ELR (cell line): ENCODE measurements at regions not wholly inside any gene's neighbourhood (a gene's known extent, or its start where the extent isn't known, plus 50 kb on each side); places are given as distances from the start of the nearest gene placed in this dataset.
A peak's percentile ranks its signal among the peaks of the same experiment; 100 is the strongest.

Source experiments
- DNase-seq: peaks from one replicate; pipeline ENCODE4 v3.0.0-alpha.2; 2015; ENCODE audit warnings: low read depth

DNA sequence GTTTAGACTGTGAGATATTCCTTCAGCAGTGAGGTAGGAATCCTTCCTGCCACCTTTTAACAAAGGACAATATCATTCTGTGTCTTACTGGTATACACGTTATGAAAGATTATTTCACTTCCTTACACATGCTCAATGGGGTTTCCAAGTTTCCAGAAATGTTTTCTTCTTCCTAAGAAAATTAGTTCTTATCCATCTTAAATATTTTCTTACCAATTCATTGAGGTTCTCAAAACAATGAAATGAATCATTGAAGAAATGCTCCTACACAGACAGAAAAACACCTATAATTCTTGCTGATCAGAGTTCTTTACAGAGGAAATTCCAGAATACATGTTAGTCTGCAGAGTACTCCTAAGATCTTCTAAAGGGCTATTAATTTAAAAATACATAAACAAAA, 51.4 kb upstream of the SEC61G start:
- DNase-seq, result no peak

DNA sequence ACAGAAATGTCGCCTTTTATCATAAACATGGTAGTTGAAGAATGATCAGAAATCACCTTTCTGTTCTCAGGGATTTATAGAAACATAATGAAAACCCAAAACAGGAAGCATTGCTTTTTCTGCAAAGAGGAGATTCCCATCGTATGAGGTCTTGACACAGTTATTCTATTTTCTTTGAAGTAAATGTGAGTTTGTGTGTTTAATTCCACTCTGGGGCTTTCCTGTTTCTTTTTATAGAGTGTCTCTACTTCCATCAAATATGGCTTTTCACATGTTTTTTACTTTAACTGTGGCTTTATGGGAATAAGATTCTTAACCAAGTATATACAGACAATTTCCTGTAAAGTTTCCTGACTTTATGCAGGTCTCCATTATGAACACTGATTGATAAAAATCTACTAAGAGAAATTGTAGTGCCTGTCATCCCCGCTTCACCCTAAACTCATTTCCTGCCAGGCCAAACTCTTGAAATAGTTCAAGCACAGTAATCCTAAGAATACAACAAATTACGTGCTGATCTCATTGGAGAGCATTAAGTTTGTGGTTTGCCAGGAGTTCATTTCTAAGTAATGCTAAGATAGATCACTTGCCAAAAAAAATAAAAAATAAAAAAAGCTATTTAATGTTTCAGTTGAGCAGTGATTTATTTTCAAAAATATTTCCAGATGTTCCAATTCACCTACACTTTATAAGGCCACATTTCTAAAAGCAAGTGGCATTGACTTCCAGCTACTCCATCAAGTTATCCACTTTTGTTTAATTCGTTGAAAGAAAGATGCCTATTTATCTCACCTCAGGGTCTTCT, 52.2 kb upstream of the SEC61G start:
- peak; percentile 70 for DNase-seq

DNA sequence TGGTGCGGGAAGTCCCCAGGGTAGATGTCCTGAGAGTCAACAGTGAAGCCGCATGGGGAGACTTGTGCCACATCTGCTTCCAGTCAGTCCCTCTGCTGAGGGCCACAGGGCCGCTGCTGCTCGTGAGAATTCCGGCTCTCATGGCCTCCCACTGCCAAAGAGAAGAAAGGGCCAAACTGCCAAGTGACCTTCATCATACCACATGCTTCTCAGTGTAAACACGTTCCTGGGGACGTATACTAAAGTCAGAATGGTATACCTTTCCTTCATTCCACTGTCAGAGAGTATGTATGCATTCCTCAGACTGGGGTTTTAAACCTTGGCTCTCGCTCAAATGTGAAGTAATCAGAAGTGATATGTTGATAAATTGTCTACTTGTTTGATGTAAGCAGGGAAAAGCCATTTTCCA, 52.8 kb upstream of the SEC61G start:
- peak; percentile 13 for DNase-seq

GRCh38 chr7:54812756-54813322, 53.8 kb upstream of the SEC61G start:
- DNase-seq, result no peak

DNA sequence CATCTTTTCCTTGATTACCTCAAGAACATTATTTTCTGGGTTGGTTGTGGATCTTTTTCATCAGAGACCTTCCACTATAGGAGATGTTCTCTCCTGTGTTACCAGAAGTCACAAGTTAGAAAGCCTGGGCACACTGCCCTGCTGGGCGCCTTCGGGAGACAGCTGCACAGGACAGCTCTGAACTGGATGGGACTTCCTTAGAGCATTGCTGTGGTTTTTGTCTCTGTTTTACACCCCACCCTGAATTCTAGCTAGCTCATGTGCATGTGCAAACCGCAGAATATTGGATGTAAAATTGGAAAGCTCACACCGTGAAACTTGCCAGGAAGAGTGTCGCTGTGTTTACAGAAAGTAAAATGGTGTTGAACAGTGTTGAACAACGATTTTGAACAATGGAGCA, 54.4 kb upstream of the SEC61G start:
- no peak for DNase-seq

DNA sequence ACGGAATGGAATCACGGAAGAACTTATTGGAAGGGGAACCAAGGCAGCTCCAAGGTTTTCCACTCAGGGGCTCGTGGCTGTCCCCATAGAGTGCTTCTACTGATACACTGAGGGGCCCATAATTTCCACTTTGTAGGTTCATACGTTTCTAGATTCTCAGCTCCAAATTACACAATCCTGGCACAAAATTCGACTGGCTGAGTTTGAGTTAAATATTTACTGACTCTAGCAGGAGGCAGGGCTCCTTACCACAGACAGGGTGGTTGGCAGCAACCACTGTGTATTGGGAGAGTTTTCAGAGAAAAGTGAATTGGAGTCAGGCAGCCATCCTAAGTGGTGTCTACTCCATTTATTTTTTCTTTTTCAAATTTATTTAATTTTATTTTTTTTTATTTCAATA, 55.4 kb upstream of the SEC61G start:
- no peak for DNase-seq

GRCh38 chr7:54817152-54817551, 58.1 kb upstream of the SEC61G start:
- no peak for DNase-seq

GRCh38 chr7:54823776-54824175, 64.8 kb upstream of the SEC61G start:
- no peak for DNase-seq

GRCh38 chr7:54824655-54825054, 65.6 kb upstream of the SEC61G start:
- DNase-seq, result no peak

DNA sequence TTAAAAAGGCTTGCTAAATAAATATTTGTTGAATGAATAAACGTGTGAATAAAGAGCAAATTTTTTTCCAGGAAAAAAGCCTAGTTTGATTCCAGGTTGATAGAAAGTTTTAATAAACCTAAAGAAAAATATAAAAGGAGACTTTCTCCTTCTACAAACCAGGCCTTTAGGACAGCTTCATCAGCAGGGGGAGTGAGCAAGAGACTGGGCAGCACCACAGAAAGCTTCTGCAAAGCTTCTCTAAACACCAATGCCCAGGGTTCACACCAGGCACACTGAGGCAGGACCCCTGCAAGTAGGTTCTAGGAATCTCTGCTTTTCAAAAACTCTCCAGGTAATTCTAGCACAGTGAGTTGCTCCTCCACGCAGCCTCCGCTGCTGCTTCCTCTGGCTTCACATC, 66.4 kb upstream of the SEC61G start:
- DNase-seq, result no peak

DNA sequence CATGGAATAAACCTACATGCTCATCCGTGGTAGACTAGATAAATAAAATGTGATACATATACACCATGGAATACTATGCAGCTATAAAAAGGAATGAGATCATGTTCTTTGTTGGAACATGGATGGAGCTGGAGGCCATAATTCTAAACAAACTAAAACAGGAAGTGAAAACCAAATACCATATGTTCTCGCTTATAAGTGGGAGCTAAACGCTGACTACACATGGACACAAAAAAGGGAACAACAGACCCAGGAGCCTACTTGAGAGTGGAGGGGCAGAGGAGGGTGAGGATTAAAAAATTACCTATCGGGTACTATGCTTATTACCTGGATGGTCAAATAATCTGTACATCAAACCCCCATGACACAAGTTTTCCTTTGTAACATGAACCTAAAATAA, 68.7 kb upstream of the SEC61G start:
- DNase-seq, result no peak

DNA sequence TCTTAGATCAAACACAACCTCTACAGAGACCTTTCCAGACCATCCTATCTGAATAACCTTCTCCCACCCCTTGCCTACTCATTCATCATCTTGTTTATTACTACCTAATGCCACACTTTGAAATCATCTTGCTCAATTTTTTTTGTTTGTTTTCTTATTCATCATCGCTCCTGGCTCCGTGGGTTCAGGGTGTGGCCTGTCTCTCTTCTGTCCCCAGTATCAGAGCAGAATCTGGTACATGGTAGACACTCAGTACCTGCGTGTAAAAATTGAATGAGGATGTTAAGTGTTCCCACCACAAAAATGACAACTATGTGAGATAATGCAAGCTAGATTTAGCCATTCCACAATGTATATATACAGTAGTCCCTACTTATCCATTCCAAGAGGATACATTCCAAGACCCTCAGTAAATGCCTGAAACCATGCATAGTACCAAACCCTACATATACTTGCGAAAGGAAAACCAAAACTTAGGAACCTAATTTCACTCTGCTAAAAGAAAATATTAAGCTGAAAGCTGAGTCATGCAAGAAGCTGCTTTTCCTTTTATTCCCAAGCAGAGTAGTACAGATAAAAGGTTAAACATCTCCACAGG, 72.1 kb upstream of the SEC61G start:
- peak; percentile 54 for DNase-seq

DNA sequence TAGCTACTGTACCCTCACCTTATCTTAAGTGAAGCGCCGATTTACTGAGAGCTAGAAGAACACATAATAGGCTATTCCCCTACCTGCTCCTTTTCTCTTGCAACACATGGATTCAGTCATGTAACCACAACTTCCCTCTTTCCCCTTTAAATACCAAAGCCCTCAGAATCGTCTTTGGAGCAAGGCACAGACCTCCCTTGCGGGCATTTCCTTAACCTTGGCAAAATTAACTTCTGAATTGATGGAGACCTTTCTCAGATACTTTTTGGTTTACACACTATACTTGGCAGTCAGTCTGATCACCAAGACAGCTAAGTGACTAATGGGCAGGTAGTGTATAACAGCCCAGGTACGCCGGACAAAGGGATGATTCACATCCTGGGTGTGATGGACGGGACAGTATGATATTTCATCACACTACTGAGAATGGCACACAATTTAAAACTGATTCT, 72.7 kb upstream of the SEC61G start:
- DNase-seq, result peak; percentile 31

DNA sequence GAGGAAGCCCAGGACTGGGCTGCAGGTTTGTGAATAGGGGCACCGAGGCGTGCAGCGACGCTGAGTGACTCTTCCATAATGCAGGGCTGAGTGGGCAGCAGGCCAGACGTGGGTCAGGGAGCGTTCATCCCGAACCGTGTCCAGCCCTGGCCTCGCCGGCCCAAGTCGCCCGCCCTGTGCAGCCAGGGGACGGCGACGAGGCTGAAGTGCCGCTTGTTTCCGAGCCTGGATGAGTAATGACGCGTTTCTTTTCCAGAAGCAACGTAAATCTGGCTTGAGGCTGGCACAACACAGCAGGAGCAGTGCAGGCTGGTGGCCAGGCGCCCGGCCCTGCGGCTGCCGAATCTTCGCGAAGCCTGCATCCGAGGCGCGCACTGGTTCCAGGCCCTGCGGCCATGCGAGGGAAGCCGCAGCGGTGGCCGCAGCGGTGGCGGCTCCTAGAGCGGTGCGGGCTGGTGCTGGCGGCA, 74.0 kb upstream of the SEC61G start:
- DNase-seq, result no peak

DNA sequence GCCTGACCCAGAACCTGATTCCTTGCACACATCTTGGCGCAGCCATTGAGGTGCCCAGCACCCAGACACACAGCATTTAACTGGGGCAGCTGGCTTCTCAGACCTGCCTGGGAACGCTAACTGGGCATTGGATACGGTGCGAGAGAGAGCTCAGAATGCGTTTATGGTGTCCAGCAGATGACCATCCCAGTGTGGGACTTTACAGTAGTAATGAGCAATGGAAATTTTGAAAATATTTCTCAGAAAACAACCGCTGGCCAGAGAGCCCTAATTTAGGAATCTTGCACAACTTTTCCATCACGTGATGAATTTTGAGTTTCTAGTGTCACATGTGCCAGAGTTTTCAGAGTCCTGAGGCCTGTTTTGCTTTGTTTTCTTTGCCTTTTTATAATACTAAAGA, 78.2 kb upstream of the SEC61G start:
- no peak for DNase-seq

DNA sequence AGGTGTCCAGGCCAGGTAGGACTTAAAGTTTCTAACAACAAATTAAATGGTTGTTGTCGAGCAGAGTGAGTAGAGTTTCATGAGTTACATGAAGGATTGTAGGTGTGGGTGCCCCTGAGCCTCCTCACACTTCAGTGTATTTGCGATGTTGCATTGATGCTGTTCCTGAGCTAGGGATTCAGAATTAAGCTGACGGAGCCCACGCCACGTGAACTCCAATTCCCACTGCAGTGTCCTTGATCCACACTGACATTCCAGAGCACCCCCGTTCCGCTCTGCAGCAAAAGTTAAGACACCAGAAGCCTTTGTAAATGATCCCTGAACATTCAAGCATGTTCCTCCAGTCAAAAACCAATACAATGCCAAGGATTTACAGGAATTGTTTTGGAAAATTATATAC, 78.8 kb upstream of the SEC61G start:
- no peak for DNase-seq

GRCh38 chr7:54838175-54838910, 79.3 kb upstream of the SEC61G start:
- DNase-seq, result no peak

- DNase-seq, result peak; percentile 76
Measured at GRCh38 chr7:54839575-54840213, 80.7 kb upstream of the SEC61G start.

DNA sequence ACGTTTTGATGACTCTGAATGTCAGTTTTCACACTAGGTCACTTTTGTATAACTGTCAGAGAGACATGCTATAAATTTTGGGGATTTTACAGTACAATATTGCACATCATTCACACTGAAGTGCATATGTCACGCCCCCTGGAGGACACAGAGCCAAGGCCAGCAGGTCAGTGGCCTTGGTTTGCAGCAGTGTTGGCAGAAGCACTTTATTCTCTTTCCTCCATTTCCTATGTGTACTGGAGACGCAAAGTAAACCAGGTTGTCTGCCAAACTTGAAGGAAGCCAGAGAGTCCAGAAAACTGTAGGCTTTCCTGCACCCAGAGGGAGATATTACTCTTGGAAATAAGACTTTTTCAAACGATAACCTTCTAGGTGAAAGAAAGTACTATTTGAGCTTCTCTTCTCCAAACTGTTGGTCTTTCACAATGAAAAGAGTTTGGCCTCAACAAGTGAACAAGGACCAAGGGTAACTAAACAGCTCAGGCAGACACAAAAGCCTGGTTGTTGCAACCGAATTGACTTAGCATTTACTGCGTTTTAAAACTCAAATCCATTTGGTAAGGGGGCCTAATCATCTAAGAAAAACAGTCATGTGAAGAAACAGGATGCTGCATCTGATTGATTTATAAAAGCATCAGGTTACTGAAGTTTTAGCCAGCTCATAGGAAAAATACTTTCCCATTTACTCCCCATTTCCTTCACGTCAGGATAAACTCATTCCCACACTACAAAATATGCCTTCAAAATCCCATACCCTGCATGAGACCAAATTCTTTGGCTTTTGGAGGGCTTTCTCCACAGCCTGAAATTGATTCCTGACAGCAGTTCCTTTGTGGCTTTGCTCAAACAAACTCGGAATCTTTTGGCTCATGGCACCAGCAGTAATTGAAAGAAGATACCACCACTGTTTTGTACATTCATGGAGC, 83.0 kb upstream of the SEC61G start:
- DNase-seq, result peak; percentile 62

DNA sequence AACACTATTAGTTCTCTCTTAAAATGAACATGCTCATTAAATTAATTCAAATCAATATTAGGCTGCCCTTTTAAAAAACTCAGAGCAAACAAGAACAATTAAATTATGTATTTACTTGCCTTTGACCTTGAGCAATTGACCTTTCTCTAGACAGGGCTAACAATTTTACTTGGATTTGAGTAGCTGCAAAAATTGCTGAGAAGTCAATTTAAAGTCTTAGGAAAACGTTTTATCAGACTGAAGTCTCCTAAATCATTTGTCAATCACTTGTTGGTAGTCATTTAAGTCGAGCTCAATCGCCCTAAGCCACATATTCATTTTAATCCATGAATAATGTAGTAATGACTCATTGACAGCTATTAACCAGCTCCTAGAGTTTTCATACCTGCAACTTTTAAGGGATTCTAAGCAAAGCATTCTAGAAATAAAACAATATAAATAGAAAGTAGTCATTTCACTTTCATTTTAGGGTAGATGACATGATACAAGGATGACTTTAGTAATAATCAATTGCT, 84.9 kb upstream of the SEC61G start:
- peak; percentile 16 for DNase-seq

GRCh38 chr7:54846273-54846672, 87.3 kb upstream of the SEC61G start:
- peak; percentile 10 for DNase-seq
